T-cell (primary cell): ENCODE measurements at regions not wholly inside any gene's neighbourhood (a gene's known extent, or its start where the extent isn't known, plus 50 kb on each side); places are given as distances from the start of the nearest gene placed in this dataset.

ENCODE experiments used
- ATAC-seq, 4 experiments: fragments of 200-7000 bp in 3 of 4; fragments of 150-1000 bp in 1 of 4; cut with Tn5 transposase; replicated peaks in 1 of 4; 1 replicate in 3 of 4; 2 replicates in 1 of 4; pipeline ENCODE4 v1.10.0; 2021; ENCODE audit warnings: moderate library complexity in 3 of 4, mild to moderate bottlenecking in 2 of 4, moderate number of reproducible peaks in 1 of 4
- CTCF ChIA-PET, 2 donors: fragments of 300-600 bp; sonication (Branson Sonifier 250); formaldehyde crosslinking; loops; one replicate each; lab custom pipeline; 2022; ENCODE audit warnings: antibody characterized with exemption in 2 of 2; lab: Charles Lee
- POLR2A ChIA-PET, 2 donors: fragments of 300-600 bp; sonication (Branson Sonifier 250); formaldehyde crosslinking; loops; one replicate each; lab custom pipeline; 2022; ENCODE audit warnings: antibody characterized with exemption in 2 of 2; lab: Charles Lee
- DNase-seq, 35 experiments: peaks; one replicate each; pipeline versions ENCODE4 v3.0.0 to v3.0.0-alpha.2; 2013 to 2023
- H3K27ac ChIP-seq: one replicate; pipeline ENCODE4 v1.5.1; 2013; ENCODE audit warnings: low read length
- H3K27me3 ChIP-seq, 2 experiments: replicated peaks in 1 of 2; 1 replicate in 1 of 2; 2 replicates in 1 of 2; pipeline versions ENCODE4 v1.6.1 to v1.7.0; 2013; ENCODE audit warnings: low read length in 1 of 2, mixed read lengths in 1 of 2; ENCODE audit not compliant: control insufficient read depth in 2 of 2, insufficient read depth in 2 of 2; ENCODE audit errors: extremely low read depth in 1 of 2
- H3K36me3 ChIP-seq, 2 donors: 1 replicate in 1 of 2; 2 replicates in 1 of 2; pipeline versions ENCODE4 v1.6.1 to v1.7.0; 2013; ENCODE audit warnings: low read length in 1 of 2; ENCODE audit not compliant: control insufficient read depth in 2 of 2, insufficient read depth in 1 of 2; ENCODE audit errors: extremely low read depth in 1 of 2
- H3K4me1 ChIP-seq, 2 experiments: 1 replicate in 1 of 2; 2 replicates in 1 of 2; pipeline versions ENCODE4 v1.6.1 to v1.7.0; 2013; ENCODE audit warnings: low read length in 2 of 2, mixed read lengths in 1 of 2; ENCODE audit not compliant: insufficient read depth in 2 of 2, control insufficient read depth in 1 of 2; ENCODE audit errors: extremely low read depth in 1 of 2
- H3K4me3 ChIP-seq, 2 donors: 1 replicate in 1 of 2; 2 replicates in 1 of 2; pipeline versions ENCODE4 v1.5.1 to v1.7.0; 2013; ENCODE audit warnings: mild to moderate bottlenecking in 2 of 2, low read length in 1 of 2, moderate library complexity in 1 of 2; ENCODE audit not compliant: control insufficient read depth in 1 of 2; ENCODE audit errors: extremely low read depth in 1 of 2
- H3K9me3 ChIP-seq: 2 replicates; pipeline ENCODE4 v1.7.0; 2013
- H3K27ac Mint-ChIP-seq, 2 donors: one replicate each; pipeline ENCODE4 v1.8.0; 2020 to 2021; ENCODE audit warnings: mild to moderate bottlenecking in 2 of 2, mixed read lengths in 2 of 2
- H3K27me3 Mint-ChIP-seq, 2 donors: one replicate each; pipeline ENCODE4 v1.8.0; 2021 to 2022; ENCODE audit warnings: mixed read lengths in 2 of 2
- H3K36me3 Mint-ChIP-seq: one replicate; pipeline ENCODE4 v1.8.0; 2021; ENCODE audit warnings: mixed read lengths
- H3K4me1 Mint-ChIP-seq, 3 donors: one replicate each; pipeline ENCODE4 v1.8.0; 2020 to 2022; ENCODE audit warnings: mixed read lengths in 3 of 3, mild to moderate bottlenecking in 1 of 3
- H3K4me3 Mint-ChIP-seq, 3 donors: one replicate each; pipeline ENCODE4 v1.8.0; 2020 to 2022; ENCODE audit warnings: mild to moderate bottlenecking in 3 of 3, mixed read lengths in 3 of 3, moderate library complexity in 3 of 3
- H3K9me3 Mint-ChIP-seq, 3 donors: one replicate each; pipeline ENCODE4 v1.8.0; 2020 to 2022; ENCODE audit warnings: mixed read lengths in 3 of 3
- WGBS: methylation state at CpG from one replicate; pipeline ENCODE4 v1.1.5; 2013; ENCODE audit warnings: missing lambda C conversion rate; ENCODE audit not compliant: insufficient coverage; 5-methylcytosine and 5-hydroxymethylcytosine counted together

GRCh38 chr11:119876841-119877240 lies 147.8 kb upstream of the NECTIN1 start:
- no peaks in the 10 kb centered on the region for H3K4me1 ChIP-seq
- H3K27me3 ChIP-seq, result peaks cover 0 to 42% of the 10 kb centered on the region in 2 experiments
- no peak overlapping the region for H3K4me3 Mint-ChIP-seq
- ChIA-PET POLR2A (no interaction called here), CTCF (no interaction called here)
- H3K36me3 ChIP-seq, result no peaks in the 10 kb centered on the region
- H3K27me3 Mint-ChIP-seq, result peaks cover 0 to 15% of the 10 kb centered on the region in 2 donors
- DNase-seq (no peak), ATAC-seq (no peak)
- no peaks in the 10 kb centered on the region for H3K4me1 Mint-ChIP-seq
- no peak overlapping the region for H3K27ac Mint-ChIP-seq
- no peaks in the 10 kb centered on the region for H3K36me3 Mint-ChIP-seq
- no peaks in the 10 kb centered on the region for H3K9me3 Mint-ChIP-seq
- no peak overlapping the region for H3K4me3 ChIP-seq
- H3K27ac ChIP-seq, result no peak overlapping the region
- 94% methylated on average over 8 of the region's 12 CpGs for WGBS
- H3K9me3 ChIP-seq, result no peaks in the 10 kb centered on the region

DNA sequence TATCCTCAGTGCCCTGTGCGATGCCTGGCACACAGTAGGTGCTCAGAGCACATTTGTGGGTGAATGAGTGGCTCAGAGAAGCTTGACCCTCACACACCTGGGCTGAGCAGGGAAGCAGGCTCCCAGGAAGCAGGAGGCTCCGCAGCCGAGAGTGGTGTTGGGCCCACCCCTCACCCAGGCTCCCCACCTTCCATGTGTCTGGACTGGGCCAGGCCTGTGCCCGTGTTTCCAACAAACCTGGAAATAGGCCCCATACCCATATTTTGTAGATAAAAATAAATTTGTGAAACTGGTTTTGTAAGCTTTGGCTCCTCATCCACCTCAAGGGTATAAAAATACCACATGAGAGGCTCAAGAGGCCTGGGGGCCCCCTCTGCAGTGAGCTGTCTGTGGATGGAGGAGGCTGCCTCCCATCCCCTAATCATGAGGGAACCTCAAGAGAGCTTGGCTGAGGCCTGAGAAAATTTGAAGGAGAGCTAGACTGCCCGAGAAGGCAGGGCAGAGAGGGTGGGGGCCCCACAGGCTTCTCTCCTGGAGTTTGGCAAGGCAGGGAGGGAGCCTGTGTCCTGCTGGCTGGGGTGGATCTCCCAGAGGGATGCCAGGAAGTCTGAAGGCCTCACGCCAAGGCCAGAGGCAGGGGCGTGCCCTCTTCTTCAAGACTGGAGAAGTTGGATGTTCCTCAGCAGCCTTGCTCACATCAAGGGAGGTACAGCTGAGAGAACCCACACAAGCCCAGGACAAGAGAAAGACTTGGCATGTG lies 147.0 kb upstream of the NECTIN1 start:
- Mint-ChIP-seq H3K36me3 (no peaks in the 10 kb centered on the region), H3K9me3 (no peaks in the 10 kb centered on the region), H3K27ac (no peak overlapping the region), H3K4me3 (no peak overlapping the region), H3K4me1 (no peaks in the 10 kb centered on the region), H3K27me3 (peaks cover 0 to 14% of the 10 kb centered on the region in 2 donors)
- no peak for DNase-seq
- ChIA-PET CTCF (no interaction called here), POLR2A (no interaction called here)
- Histone ChIP-seq H3K4me3 (no peak overlapping the region), H3K36me3 (no peaks in the 10 kb centered on the region), H3K9me3 (no peaks in the 10 kb centered on the region), H3K4me1 (no peaks in the 10 kb centered on the region), H3K27me3 (peaks cover 0 to 45% of the 10 kb centered on the region in 2 experiments), H3K27ac (no peak overlapping the region)
- 76% methylated on average over 5 of the region's 7 CpGs for WGBS
- no peak for ATAC-seq

DNA sequence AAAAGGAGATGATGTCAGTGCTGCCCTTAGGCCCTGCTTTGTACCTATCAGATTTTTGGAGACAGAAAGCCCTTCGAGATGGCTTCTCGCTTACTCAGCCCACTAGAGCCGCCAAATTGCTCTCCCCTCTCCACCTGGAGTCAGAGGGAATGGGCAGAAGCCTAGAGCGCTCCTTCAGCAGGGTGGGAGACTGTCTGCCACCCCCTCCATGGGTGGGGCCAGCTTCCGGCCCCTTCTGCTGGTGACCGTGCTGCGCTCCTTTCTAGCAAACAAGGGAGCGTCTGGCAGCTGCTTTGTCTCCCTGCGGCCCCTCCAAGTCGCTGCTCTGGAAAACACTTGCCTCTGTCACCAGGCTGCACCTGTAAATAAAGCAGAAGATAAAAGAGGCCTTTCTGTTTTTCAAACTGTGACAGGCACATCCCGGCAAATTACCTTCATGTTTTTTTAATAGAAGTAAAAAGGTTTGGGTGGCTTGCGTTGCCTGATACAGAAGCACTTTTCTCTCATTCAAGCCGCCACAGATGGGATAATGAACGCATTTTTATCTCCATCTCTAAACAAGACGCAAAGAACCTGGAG lies 145.7 kb upstream of the NECTIN1 start:
- no peak overlapping the region for H3K4me3 ChIP-seq
- DNase-seq (no peak), ATAC-seq (no peak)
- no peaks in the 10 kb centered on the region for H3K4me1 ChIP-seq
- Mint-ChIP-seq H3K9me3 (no peaks in the 10 kb centered on the region), H3K27me3 (peaks cover 0 to 12% of the 10 kb centered on the region in 2 donors), H3K27ac (no peak overlapping the region), H3K36me3 (no peaks in the 10 kb centered on the region), H3K4me1 (no peaks in the 10 kb centered on the region), H3K4me3 (no peak overlapping the region)
- 56% methylated on average over 7 of the region's 15 CpGs for WGBS
- no peaks in the 10 kb centered on the region for H3K9me3 ChIP-seq
- H3K27ac ChIP-seq, result no peak overlapping the region
- no peaks in the 10 kb centered on the region for H3K36me3 ChIP-seq
- ChIA-PET CTCF (no interaction called here), POLR2A (no interaction called here)
- peaks cover 0 to 37% of the 10 kb centered on the region in 2 experiments for H3K27me3 ChIP-seq

DNA sequence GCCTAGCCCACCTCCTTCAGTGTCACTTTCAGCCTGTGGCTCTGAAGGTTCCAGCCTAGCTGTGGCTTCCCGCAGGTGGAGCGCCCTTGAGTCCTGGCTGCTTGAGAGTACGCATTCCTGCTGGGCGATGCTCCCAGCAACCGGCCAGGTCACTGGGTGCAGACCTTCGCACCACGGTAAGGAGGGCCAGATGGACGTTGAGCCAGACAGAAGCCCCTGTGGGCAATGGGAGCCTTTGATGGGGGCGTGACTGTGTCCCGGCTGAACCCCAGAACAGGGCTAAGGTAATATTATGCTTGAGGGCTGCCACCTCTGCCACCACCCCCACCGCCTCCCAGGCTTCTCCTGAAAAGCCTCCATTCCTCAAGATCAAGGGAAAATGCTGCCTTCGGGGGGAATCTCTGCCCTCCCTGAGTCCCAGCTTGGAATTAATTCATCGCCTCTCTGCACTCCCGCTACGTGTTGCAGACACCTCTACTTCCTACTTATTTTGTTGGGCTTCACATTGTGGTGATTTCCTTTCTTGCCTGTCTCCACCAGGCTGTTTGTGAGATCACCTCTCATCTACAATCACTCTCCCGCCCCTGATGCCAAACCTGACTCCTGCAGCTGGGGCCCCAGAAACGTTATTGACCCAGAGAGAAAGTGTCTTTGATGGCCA lies 144.9 kb upstream of the NECTIN1 start:
- Mint-ChIP-seq H3K27ac (no peak overlapping the region), H3K27me3 (peaks cover 0 to 11% of the 10 kb centered on the region in 2 donors)

DNA sequence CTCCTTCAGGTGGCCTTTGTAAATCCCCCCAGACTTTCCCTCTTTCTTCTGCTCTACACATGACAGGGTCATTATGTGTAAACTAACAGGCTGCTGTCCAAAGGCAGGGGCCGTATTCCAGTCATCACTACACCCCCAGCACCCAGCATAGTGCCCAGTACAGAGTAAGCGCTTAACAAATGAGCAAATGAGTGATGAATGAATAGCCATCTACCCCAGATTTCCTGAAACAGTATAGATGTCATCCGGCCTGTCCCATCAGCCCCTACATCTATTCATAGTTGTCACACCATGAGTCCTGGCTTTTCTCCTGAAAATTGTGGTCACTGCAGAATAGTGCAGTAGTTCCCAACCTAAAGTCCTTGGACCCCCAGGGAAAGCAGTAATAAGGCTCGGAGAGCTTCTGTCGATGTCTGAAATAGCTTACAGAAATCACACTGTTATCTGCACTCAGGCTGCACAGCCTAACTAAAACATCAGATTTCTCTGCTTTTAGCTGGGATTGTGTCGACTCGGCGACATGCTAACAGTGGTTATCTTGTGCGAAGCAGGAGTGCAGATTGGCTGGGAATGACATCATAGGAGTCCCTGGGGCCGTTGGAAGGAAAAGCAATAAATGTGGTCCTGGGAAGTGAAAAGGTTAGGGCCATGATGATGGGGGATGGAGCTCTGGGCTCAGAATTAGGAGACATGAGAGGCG lies 143.8 kb upstream of the NECTIN1 start:
- ChIA-PET CTCF (no interaction called here), POLR2A (no interaction called here)
- no peaks in the 10 kb centered on the region for H3K9me3 ChIP-seq

More for the DNA sequence above, 144.9 kb upstream of the NECTIN1 start:
- no peak overlapping the region for H3K27ac ChIP-seq
- 77% methylated on average over 14 of the region's 17 CpGs for WGBS
- H3K27me3 ChIP-seq, result peaks cover 0 to 37% of the 10 kb centered on the region in 2 experiments
- no peaks in the 10 kb centered on the region for H3K36me3 ChIP-seq
- H3K9me3 Mint-ChIP-seq, result no peaks in the 10 kb centered on the region
- H3K4me3 ChIP-seq, result no peak overlapping the region
- ChIA-PET CTCF (no interaction called here), POLR2A (no interaction called here)
- H3K4me1 ChIP-seq, result no peaks in the 10 kb centered on the region
- DNase-seq (no peak), ATAC-seq (no peak)
- no peaks in the 10 kb centered on the region for H3K4me1 Mint-ChIP-seq
- H3K9me3 ChIP-seq, result no peaks in the 10 kb centered on the region
- H3K4me3 Mint-ChIP-seq, result no peak overlapping the region
- no peaks in the 10 kb centered on the region for H3K36me3 Mint-ChIP-seq

DNA sequence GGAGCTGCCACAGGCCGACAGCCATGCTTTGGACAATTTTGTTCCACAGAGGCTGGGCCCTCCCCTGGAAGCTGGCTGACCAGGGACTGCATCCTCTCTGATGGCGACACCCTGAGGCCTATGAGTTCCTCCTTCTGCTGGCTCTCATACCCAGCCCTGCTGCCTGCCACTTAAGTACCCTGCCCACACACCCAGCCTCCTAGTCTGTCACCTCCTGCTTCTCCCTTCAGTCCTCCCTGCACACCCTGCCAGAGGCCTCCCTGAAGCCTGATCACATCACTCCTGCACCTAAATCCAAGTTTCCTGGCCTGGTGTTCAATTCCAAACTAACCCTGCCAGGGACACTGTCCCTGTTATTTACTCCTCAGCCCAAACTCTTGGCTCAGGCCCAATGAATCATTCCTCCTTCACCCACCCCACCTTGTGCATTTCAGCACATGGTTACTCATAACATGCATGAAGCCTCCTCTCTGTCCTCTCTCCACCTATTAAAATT lies 136.7 kb upstream of the NECTIN1 start:
- Histone ChIP-seq H3K27me3 (peaks cover 0 to 16% of the 10 kb centered on the region in 2 experiments), H3K9me3 (no peaks in the 10 kb centered on the region), H3K4me1 (no peaks in the 10 kb centered on the region), H3K4me3 (no peak overlapping the region), H3K27ac (no peak overlapping the region), H3K36me3 (no peaks in the 10 kb centered on the region)
- peaks cover 18 to 26% of the 10 kb centered on the region in 2 donors for H3K27me3 Mint-ChIP-seq
- H3K9me3 Mint-ChIP-seq, result no peaks in the 10 kb centered on the region
- no peak for ATAC-seq
- no peak for DNase-seq
- no peak overlapping the region for H3K4me3 Mint-ChIP-seq
- no peak overlapping the region for H3K27ac Mint-ChIP-seq
- no peaks in the 10 kb centered on the region for H3K36me3 Mint-ChIP-seq
- ChIA-PET CTCF (no interaction called here), POLR2A (no interaction called here)
- H3K4me1 Mint-ChIP-seq, result no peaks in the 10 kb centered on the region
- 67% methylated on average over 2 of the region's 2 CpGs for WGBS

More for the DNA sequence above, 143.8 kb upstream of the NECTIN1 start:
- H3K27ac ChIP-seq, result no peak overlapping the region
- Mint-ChIP-seq H3K4me1 (no peaks in the 10 kb centered on the region), H3K9me3 (no peaks in the 10 kb centered on the region), H3K27me3 (peaks cover 4 to 14% of the 10 kb centered on the region in 2 donors), H3K36me3 (no peaks in the 10 kb centered on the region), H3K27ac (no peak overlapping the region), H3K4me3 (no peak overlapping the region)
- H3K27me3 ChIP-seq, result peaks cover 0 to 40% of the 10 kb centered on the region in 2 experiments
- no peak overlapping the region for H3K4me3 ChIP-seq
- 73% methylated on average over 9 of the region's 11 CpGs for WGBS
- no peaks in the 10 kb centered on the region for H3K36me3 ChIP-seq
- no peaks in the 10 kb centered on the region for H3K4me1 ChIP-seq
- DNase-seq (no peak), ATAC-seq (no peak)
